OCI-LY3 (cell line): ENCODE measurements at regions not wholly inside any gene's neighbourhood (a gene's known extent, or its start where the extent isn't known, plus 50 kb on each side); places are given as distances from the start of the nearest gene placed in this dataset.

Experiments
- H2AFZ ChIP-seq: fragments of 200-600, 300-600 bp; shearing (Covaris generic); 2 replicates; pipeline ENCODE4 v1.6.0; 2014; ENCODE audit warnings: antibody characterized with exemption, low read depth, low read length
- H3K27ac ChIP-seq: fragments of 200-600, 300-600 bp; sonication (generic); 2 replicates; pipeline ENCODE4 v1.5.1; 2014; ENCODE audit warnings: mild to moderate bottlenecking, low read length, moderate library complexity, mixed read lengths
- H3K27me3 ChIP-seq: fragments of 200-600, 300-600 bp; sonication (generic); 2 replicates; pipeline ENCODE4 v1.6.1; 2014; ENCODE audit warnings: low read depth, low read length, mixed read lengths
- H3K36me3 ChIP-seq: fragments of 200-600, 300-600 bp; sonication (generic); replicated peaks from 2 replicates; pipeline ENCODE3; 2014; ENCODE audit warnings: low read depth, low read length, mixed read lengths
- H3K4me1 ChIP-seq: fragments of 300-600, 200-600 bp; sonication (generic); 2 replicates; pipeline ENCODE4 v1.6.1; 2014; ENCODE audit warnings: low read length, mixed read lengths
- H3K4me2 ChIP-seq: fragments of 200-600, 300-600 bp; sonication (generic); 2 replicates; pipeline ENCODE4 v1.6.1; 2014; ENCODE audit warnings: low read length, mixed read lengths
- H3K4me3 ChIP-seq: fragments of 300-600, 200-600 bp; sonication (generic); 2 replicates; pipeline ENCODE4 v1.5.1; 2014; ENCODE audit warnings: antibody characterized with exemption, mild to moderate bottlenecking, low read length, moderate library complexity
- H3K79me2 ChIP-seq: fragments of 300-600, 200-600 bp; shearing (Covaris generic); 2 replicates; pipeline ENCODE4 v1.6.1; 2014; ENCODE audit warnings: mild to moderate bottlenecking, low read length, mixed read lengths
- H3K9ac ChIP-seq: fragments of 300-600, 200-600 bp; shearing (Covaris generic); 2 replicates; pipeline ENCODE4 v1.6.0; 2014; ENCODE audit warnings: mild to moderate bottlenecking, low read length, moderate library complexity
- H3K9me3 ChIP-seq: fragments of 200-600, 300-600 bp; shearing (Covaris generic); 2 replicates; pipeline ENCODE4 v1.6.1; 2014; ENCODE audit warnings: low read length, mixed read lengths; ENCODE audit not compliant: insufficient read depth
- H4K20me1 ChIP-seq: fragments of 200-600, 300-600 bp; sonication (generic); 2 replicates; pipeline ENCODE4 v1.6.1; 2016; ENCODE audit warnings: low read length, mixed read lengths; ENCODE audit not compliant: insufficient read depth
- EZH2phosphoT487 ChIP-seq: fragments of 200-600 bp; shearing (Covaris generic); IDR thresholded peaks from 2 replicates; pipeline ENCODE4 v1.6.1; 2018; ENCODE audit warnings: antibody characterized with exemption, mixed run types, low read depth
- TF ChIP-seq, protein P1 (sequence below): fragments of 200-600, 300-600 bp; sonication (generic); IDR thresholded peaks from 2 replicates; pipeline ENCODE4 v1.5.1; 2014; ENCODE audit warnings: antibody characterized with exemption, low read length, low read depth

DNA sequence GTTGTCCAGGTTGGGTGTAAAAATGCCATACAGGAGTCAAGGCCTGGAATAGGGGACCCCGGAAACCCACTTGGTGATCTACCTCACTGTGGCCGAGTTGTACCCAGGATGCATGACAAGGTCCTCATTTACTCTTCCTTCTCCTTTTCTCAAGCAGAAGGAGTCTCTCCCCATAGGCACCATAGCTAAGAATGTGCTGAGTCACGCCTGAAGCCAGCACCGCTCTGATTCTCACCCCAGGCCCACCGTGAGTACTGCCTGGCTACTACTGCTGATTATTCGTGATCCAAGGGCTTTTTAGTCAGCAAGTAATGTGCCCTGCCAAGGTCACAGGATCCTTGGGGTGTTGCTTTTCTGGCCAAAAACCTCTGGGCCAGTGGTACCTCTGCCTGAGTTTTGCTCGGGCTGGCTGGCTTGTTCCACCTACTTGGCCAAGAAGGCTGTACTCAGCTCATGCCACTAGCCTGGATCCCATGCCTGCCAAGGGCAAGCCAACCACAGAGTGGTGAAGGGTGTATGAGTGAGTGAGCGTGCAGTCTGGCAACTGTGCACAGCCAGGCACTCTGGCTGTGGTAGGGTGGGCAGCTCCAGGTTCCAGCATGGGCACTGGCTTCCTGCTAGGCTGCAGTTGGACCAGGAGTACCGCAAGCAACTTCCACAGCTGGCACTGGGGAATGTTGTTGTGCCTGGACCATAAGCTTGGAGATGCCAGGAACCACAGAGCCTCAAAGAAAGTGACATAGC is 650.1 kb upstream of the VRK2 start:
- H3K4me2 ChIP-seq = no peak overlapping the region
- no peaks in the 10 kb centered on the region for H3K79me2 ChIP-seq
- no peak overlapping the region for H3K27ac ChIP-seq
- no peak overlapping the region for H2AFZ ChIP-seq
- H3K4me3 ChIP-seq = no peak overlapping the region
- H3K9ac ChIP-seq = no peak overlapping the region
- H3K9me3 ChIP-seq = no peaks in the 10 kb centered on the region
- H3K4me1 ChIP-seq = no peaks in the 10 kb centered on the region
- no peaks in the 10 kb centered on the region for H3K36me3 ChIP-seq
- TF ChIP-seq, protein P1, sequence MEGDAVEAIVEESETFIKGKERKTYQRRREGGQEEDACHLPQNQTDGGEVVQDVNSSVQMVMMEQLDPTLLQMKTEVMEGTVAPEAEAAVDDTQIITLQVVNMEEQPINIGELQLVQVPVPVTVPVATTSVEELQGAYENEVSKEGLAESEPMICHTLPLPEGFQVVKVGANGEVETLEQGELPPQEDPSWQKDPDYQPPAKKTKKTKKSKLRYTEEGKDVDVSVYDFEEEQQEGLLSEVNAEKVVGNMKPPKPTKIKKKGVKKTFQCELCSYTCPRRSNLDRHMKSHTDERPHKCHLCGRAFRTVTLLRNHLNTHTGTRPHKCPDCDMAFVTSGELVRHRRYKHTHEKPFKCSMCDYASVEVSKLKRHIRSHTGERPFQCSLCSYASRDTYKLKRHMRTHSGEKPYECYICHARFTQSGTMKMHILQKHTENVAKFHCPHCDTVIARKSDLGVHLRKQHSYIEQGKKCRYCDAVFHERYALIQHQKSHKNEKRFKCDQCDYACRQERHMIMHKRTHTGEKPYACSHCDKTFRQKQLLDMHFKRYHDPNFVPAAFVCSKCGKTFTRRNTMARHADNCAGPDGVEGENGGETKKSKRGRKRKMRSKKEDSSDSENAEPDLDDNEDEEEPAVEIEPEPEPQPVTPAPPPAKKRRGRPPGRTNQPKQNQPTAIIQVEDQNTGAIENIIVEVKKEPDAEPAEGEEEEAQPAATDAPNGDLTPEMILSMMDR = no peak
- no peak for TF ChIP-seq EZH2phosphoT487
- H3K27me3 ChIP-seq = no peaks in the 10 kb centered on the region
- H4K20me1 ChIP-seq = no peaks in the 10 kb centered on the region

DNA sequence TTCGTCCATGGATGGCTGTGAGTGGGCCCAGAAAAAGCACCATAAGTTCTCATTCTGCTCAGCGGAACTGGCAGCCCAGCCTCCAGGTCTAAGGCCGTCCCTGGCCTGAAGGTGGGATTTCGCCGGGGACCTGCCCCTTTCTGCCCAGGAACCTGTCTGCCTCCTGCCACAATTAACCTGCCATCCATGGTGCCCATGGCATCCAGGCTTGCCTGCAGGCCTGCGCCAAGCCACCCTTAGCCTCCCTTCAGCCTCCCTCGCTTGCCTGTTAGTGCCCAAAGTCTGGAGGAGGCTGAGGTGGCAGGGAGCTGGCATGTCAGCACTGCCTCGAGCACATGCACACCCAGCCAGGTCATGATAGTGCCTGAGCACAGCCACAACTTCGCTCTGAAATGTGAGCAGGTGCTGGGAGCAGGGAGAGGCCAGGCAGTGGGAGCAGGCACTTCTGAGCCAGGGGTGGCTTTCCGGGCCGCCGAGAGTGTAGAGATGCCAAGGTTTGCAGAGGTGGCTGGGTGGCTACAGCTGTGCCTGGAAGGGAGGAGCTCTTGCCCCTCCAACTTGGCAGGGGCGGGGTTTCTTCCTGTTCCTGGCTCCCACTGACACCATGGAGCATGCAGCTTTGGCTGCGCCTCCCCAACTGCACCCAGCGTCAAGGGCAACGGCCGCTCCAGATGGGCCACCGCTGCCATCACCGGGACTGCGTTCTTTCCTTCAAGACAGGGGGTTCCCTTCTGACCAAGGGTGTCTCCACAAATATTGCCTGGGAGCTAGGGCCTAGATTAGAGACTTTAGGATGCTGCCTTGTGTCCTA is 648.9 kb upstream of the VRK2 start:
- no peaks in the 10 kb centered on the region for H3K79me2 ChIP-seq
- H3K4me2 ChIP-seq = no peak overlapping the region
- no peaks in the 10 kb centered on the region for H4K20me1 ChIP-seq
- no peaks in the 10 kb centered on the region for H3K27me3 ChIP-seq
- no peak overlapping the region for H3K9ac ChIP-seq
- H3K36me3 ChIP-seq = no peaks in the 10 kb centered on the region
- H3K27ac ChIP-seq = no peak overlapping the region
- no peaks in the 10 kb centered on the region for H3K9me3 ChIP-seq
- no peak for TF ChIP-seq EZH2phosphoT487
- TF ChIP-seq, protein P1 = no peak
- H3K4me1 ChIP-seq = no peaks in the 10 kb centered on the region
- H3K4me3 ChIP-seq = no peak overlapping the region
- H2AFZ ChIP-seq = no peak overlapping the region

DNA sequence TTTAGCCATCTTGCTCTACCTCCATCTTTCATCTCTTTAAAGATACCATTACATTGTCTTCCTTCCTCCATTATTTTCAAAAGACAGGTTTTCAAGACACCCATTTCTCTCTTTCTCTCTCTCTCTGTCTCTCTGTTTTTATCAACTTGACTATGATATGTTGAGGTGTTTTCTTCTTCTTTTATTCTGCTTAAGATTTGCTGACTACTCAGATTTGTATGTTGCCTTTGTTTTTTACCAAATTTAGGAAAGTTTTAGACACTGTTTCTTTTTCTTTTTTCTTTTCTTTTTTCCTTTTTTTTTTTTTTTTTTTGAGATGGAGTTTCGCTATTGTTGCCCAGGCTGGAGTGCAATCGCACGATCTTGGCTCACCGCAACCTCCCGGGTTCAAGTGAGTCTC is 647.5 kb upstream of the VRK2 start:
- H3K27ac ChIP-seq = no peak overlapping the region
- no peaks in the 10 kb centered on the region for H3K4me1 ChIP-seq
- H4K20me1 ChIP-seq = no peaks in the 10 kb centered on the region
- no peak overlapping the region for H3K4me3 ChIP-seq
- no peak overlapping the region for H3K4me2 ChIP-seq
- TF ChIP-seq, protein P1 = no peak
- no peak for TF ChIP-seq EZH2phosphoT487
- no peaks in the 10 kb centered on the region for H3K27me3 ChIP-seq
- H2AFZ ChIP-seq = no peak overlapping the region
- H3K79me2 ChIP-seq = no peaks in the 10 kb centered on the region
- H3K9me3 ChIP-seq = no peaks in the 10 kb centered on the region
- no peak overlapping the region for H3K9ac ChIP-seq
- no peaks in the 10 kb centered on the region for H3K36me3 ChIP-seq

DNA sequence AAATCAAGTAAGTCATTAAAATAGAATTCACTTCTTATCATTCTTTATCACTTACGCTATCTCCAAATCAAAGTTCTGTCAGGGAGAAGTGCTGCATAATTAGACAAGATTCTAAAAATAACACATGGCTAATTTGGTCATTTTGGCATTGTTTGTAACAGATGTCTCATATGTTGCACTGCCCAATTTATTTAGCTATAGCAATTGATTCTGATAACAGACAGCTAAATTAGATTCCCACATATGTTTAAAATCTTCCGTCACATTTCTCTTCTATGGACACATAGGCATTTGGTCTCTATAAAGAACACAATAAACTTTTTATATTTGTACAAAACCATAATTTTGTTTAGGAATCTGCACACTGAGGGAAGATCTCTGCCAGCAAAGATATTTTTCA is 644.5 kb upstream of the VRK2 start:
- Histone ChIP-seq H3K27ac (no peak overlapping the region), H3K4me3 (no peak overlapping the region), H3K9ac (no peak overlapping the region), H3K4me2 (no peak overlapping the region), H2AFZ (no peak overlapping the region), H3K9me3 (no peaks in the 10 kb centered on the region), H3K36me3 (no peaks in the 10 kb centered on the region), H3K27me3 (no peaks in the 10 kb centered on the region), H3K79me2 (no peaks in the 10 kb centered on the region), H3K4me1 (no peaks in the 10 kb centered on the region), H4K20me1 (no peaks in the 10 kb centered on the region)
- no peak for TF ChIP-seq EZH2phosphoT487
- TF ChIP-seq, protein P1 = no peak
